ENCODE measurements at regions not wholly inside any gene's neighbourhood (a gene's known extent, or its start where the extent isn't known, plus 50 kb on each side); places are given as distances from the start of the nearest gene placed in this dataset.

GRCh38 chr6:14690120-14691056 is 555.5 kb upstream of the JARID2 start:
- no peak for TF ChIP-seq GATA2 (IDR thresholded peaks at IDR 0.05; ENCODE audit: low read depth, low read length)
- no peak for TF ChIP-seq GATA3 (IDR thresholded peaks at IDR 0.05; ENCODE audit: low read depth, low read length)

GRCh38 chr6:14692208-14692607 is 553.7 kb upstream of the JARID2 start:
- TF ChIP-seq GATA2 (IDR thresholded peaks at IDR 0.05; ENCODE audit: low read depth, low read length) (no peak), GATA3 (IDR thresholded peaks at IDR 0.05; ENCODE audit: low read depth, low read length) (no peak)

GRCh38 chr6:14693301-14694192 is 552.3 kb upstream of the JARID2 start:
- peak; percentile 79 for TF ChIP-seq GATA2 (IDR thresholded peaks at IDR 0.05; ENCODE audit: low read depth, low read length)
- peak; percentile 84 for TF ChIP-seq GATA3 (IDR thresholded peaks at IDR 0.05; ENCODE audit: low read depth, low read length)

GRCh38 chr6:14694308-14694707 is 551.6 kb upstream of the JARID2 start:
- TF ChIP-seq GATA3 (IDR thresholded peaks at IDR 0.05; ENCODE audit: low read depth, low read length) = no peak
- no peak for TF ChIP-seq GATA2 (IDR thresholded peaks at IDR 0.05; ENCODE audit: low read depth, low read length)

GRCh38 chr6:14695579-14695978 is 550.3 kb upstream of the JARID2 start:
- TF ChIP-seq GATA3 (IDR thresholded peaks at IDR 0.05; ENCODE audit: low read depth, low read length) = peak; percentile 74
- TF ChIP-seq GATA2 (IDR thresholded peaks at IDR 0.05; ENCODE audit: low read depth, low read length) = peak; percentile 95

GRCh38 chr6:14696367-14696766 is 549.5 kb upstream of the JARID2 start:
- TF ChIP-seq GATA2 (IDR thresholded peaks at IDR 0.05; ENCODE audit: low read depth, low read length) = no peak
- no peak for TF ChIP-seq GATA3 (IDR thresholded peaks at IDR 0.05; ENCODE audit: low read depth, low read length)

GRCh38 chr6:14697427-14697826 is 548.4 kb upstream of the JARID2 start:
- TF ChIP-seq GATA2 (IDR thresholded peaks at IDR 0.05; ENCODE audit: low read depth, low read length) = no peak
- no peak for TF ChIP-seq GATA3 (IDR thresholded peaks at IDR 0.05; ENCODE audit: low read depth, low read length)

GRCh38 chr6:14699803-14700601 is 545.9 kb upstream of the JARID2 start:
- TF ChIP-seq GATA2 (IDR thresholded peaks at IDR 0.05; ENCODE audit: low read depth, low read length) = no peak
- TF ChIP-seq GATA3 (IDR thresholded peaks at IDR 0.05; ENCODE audit: low read depth, low read length) = no peak

- TF ChIP-seq GATA3 (IDR thresholded peaks at IDR 0.05; ENCODE audit: low read depth, low read length) = no peak
- no peak for TF ChIP-seq GATA2 (IDR thresholded peaks at IDR 0.05; ENCODE audit: low read depth, low read length)
Measured at GRCh38 chr6:14701946-14702345, 543.9 kb upstream of the JARID2 start.

- TF ChIP-seq GATA2 (IDR thresholded peaks at IDR 0.05; ENCODE audit: low read depth, low read length) = no peak
- no peak for TF ChIP-seq GATA3 (IDR thresholded peaks at IDR 0.05; ENCODE audit: low read depth, low read length)
Measured at GRCh38 chr6:14702678-14703077, 543.2 kb upstream of the JARID2 start.

- TF ChIP-seq GATA3 (IDR thresholded peaks at IDR 0.05; ENCODE audit: low read depth, low read length) = no peak
- no peak for TF ChIP-seq GATA2 (IDR thresholded peaks at IDR 0.05; ENCODE audit: low read depth, low read length)
Measured at GRCh38 chr6:14703586-14703985, 542.3 kb upstream of the JARID2 start.

GRCh38 chr6:14704383-14705271 is 541.2 kb upstream of the JARID2 start:
- TF ChIP-seq GATA2 (IDR thresholded peaks at IDR 0.05; ENCODE audit: low read depth, low read length) (no peak), GATA3 (IDR thresholded peaks at IDR 0.05; ENCODE audit: low read depth, low read length) (no peak)
